ENCODE measurements at regions not wholly inside any gene's neighbourhood (a gene's known extent, or its start where the extent isn't known, plus 50 kb on each side); places are given as distances from the start of the nearest gene placed in this dataset.

- H3K79me2 ChIP-seq (ENCODE audit: control insufficient read depth, low read length), result no peaks in the 10 kb centered on the region
- no peaks in the 10 kb centered on the region for H3K36me3 ChIP-seq (ENCODE audit: control insufficient read depth, low read length)
- no peak overlapping the region for H3K27ac ChIP-seq (ENCODE audit: low read depth, low read length)
- no peaks in the 10 kb centered on the region for H3F3A ChIP-seq (ENCODE audit: control insufficient read depth, insufficient read depth)
- no peaks in the 10 kb centered on the region for H3K27me3 ChIP-seq (ENCODE audit: control insufficient read depth, low read length)
- no peak for TF ChIP-seq EZH2phosphoT487 (IDR thresholded peaks at IDR 0.05; ENCODE audit: borderline replicate concordance, low read length)
- no peak for TF ChIP-seq CTCF (IDR thresholded peaks at IDR 0.05; ENCODE audit: low read depth, low read length, poor library complexity, severe bottlenecking)
- no peaks in the 10 kb centered on the region for H3K9me2 ChIP-seq (replicated peaks; ENCODE audit: control insufficient read depth, low read length)
- H3K4me3 ChIP-seq (ENCODE audit: low read length), result no peak overlapping the region
- no peaks in the 10 kb centered on the region for H3K4me1 ChIP-seq (ENCODE audit: control insufficient read depth, low read length)
- no peaks in the 10 kb centered on the region for H4K20me1 ChIP-seq (ENCODE audit: control insufficient read depth, insufficient read depth, low read depth, low read length)
- H3K4me2 ChIP-seq (ENCODE audit: low read length), result no peak overlapping the region
- H3K9me3 ChIP-seq (ENCODE audit: control insufficient read depth, insufficient read depth, low read length), result no peaks in the 10 kb centered on the region
These were observed 232.2 kb downstream of the EMP1 start for GRCh38 chr12:13428538-13429265.

- no peaks in the 10 kb centered on the region for H3F3A ChIP-seq (ENCODE audit: control insufficient read depth, insufficient read depth)
- TF ChIP-seq EZH2phosphoT487 (IDR thresholded peaks at IDR 0.05; ENCODE audit: borderline replicate concordance, low read length), result no peak
- no peak for TF ChIP-seq CTCF (IDR thresholded peaks at IDR 0.05; ENCODE audit: low read depth, low read length, poor library complexity, severe bottlenecking)
- H3K4me1 ChIP-seq (ENCODE audit: control insufficient read depth, low read length), result no peaks in the 10 kb centered on the region
- no peaks in the 10 kb centered on the region for H3K27me3 ChIP-seq (ENCODE audit: control insufficient read depth, low read length)
- H3K9me2 ChIP-seq (replicated peaks; ENCODE audit: control insufficient read depth, low read length), result no peaks in the 10 kb centered on the region
- no peak overlapping the region for H3K27ac ChIP-seq (ENCODE audit: low read depth, low read length)
- no peak overlapping the region for H3K4me3 ChIP-seq (ENCODE audit: low read length)
- no peaks in the 10 kb centered on the region for H3K79me2 ChIP-seq (ENCODE audit: control insufficient read depth, low read length)
- H4K20me1 ChIP-seq (ENCODE audit: control insufficient read depth, insufficient read depth, low read depth, low read length), result no peaks in the 10 kb centered on the region
- no peaks in the 10 kb centered on the region for H3K36me3 ChIP-seq (ENCODE audit: control insufficient read depth, low read length)
- H3K9me3 ChIP-seq (ENCODE audit: control insufficient read depth, insufficient read depth, low read length), result no peaks in the 10 kb centered on the region
- H3K4me2 ChIP-seq (ENCODE audit: low read length), result no peak overlapping the region
These were observed 229.2 kb downstream of the EMP1 start for GRCh38 chr12:13425766-13426165.

GRCh38 chr12:13422291-13422690, 225.8 kb downstream of the EMP1 start:
- Histone ChIP-seq H3K27me3 (ENCODE audit: control insufficient read depth, low read length) (no peaks in the 10 kb centered on the region), H3F3A (ENCODE audit: control insufficient read depth, insufficient read depth) (no peaks in the 10 kb centered on the region), H3K9me3 (ENCODE audit: control insufficient read depth, insufficient read depth, low read length) (no peaks in the 10 kb centered on the region), H3K4me3 (ENCODE audit: low read length) (no peak overlapping the region), H3K36me3 (ENCODE audit: control insufficient read depth, low read length) (no peaks in the 10 kb centered on the region), H3K9me2 (replicated peaks; ENCODE audit: control insufficient read depth, low read length) (no peaks in the 10 kb centered on the region), H3K79me2 (ENCODE audit: control insufficient read depth, low read length) (no peaks in the 10 kb centered on the region), H4K20me1 (ENCODE audit: control insufficient read depth, insufficient read depth, low read depth, low read length) (no peaks in the 10 kb centered on the region), H3K4me1 (ENCODE audit: control insufficient read depth, low read length) (no peaks in the 10 kb centered on the region), H3K4me2 (ENCODE audit: low read length) (no peak overlapping the region), H3K27ac (ENCODE audit: low read depth, low read length) (no peak overlapping the region)
- TF ChIP-seq EZH2phosphoT487 (IDR thresholded peaks at IDR 0.05; ENCODE audit: borderline replicate concordance, low read length) (no peak), CTCF (IDR thresholded peaks at IDR 0.05; ENCODE audit: low read depth, low read length, poor library complexity, severe bottlenecking) (no peak)
